ENCODE measurements at regions not wholly inside any gene's neighbourhood (a gene's known extent, or its start where the extent isn't known, plus 50 kb on each side); places are given as distances from the start of the nearest gene placed in this dataset.
"Not testable (repeated sequence)": the region's sequence is repeated elsewhere in the genome, so short reads cannot be mapped to it uniquely, and the experiment has no call there.

DNA sequence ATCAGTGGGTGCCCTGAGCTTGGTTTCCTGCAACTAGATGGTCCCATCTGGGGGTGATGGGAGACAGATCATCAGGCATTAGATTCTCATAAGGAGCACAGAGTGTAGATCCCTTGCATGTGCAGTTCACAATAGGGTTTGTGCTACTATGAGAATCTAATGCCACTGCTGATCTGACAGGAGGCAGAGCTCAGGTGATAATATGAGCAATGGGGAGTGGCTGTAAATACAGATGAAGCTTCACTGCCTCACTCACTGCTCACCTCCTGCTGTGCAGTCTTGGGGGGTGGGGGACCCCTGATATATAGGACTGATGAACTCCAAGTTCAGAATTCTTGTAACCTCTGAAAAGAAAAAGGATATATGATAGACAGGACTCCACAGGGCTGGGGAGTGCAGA is 108.0 kb downstream of the RIN2 start:
- no peaks in the 10 kb centered on the region for H3K36me3 Mint-ChIP-seq
- no peak for DNase-seq (ENCODE audit: low spot score)
- peaks cover 3% of the 10 kb centered on the region for H3K9me3 Mint-ChIP-seq
- H3K27me3 Mint-ChIP-seq: peaks cover 19 to 29% of the 10 kb centered on the region in 2 donors
- H3K4me1 Mint-ChIP-seq (ENCODE audit: low read depth in 2 of 2): peaks cover 11 to 19% of the 10 kb centered on the region in 2 donors
- no peak for ATAC-seq
- no peak overlapping the region for H3K4me3 Mint-ChIP-seq
- no peak overlapping the region for H3K27ac Mint-ChIP-seq

DNA sequence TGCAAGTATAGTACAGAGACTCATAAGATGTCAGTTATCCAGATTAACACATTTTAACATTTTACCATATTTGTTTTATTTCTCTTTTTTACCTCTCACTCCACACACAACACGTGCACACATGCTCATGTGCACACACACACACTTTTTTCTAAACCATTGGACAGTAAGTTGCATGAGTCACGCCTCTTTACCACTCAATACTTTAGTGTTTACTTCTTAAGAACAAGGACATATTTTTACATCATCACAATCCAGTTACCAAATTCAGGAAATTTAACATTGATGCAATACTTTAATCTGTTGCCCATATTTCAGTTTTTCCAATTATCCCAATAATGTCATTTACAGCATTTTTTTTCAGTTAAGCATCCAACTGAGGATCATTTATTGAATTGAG is 109.0 kb downstream of the RIN2 start:
- ATAC-seq: no peak
- DNase-seq (ENCODE audit: low spot score): no peak
- H3K9me3 Mint-ChIP-seq: no peaks in the 10 kb centered on the region
- H3K27ac Mint-ChIP-seq: peak overlapping the region; percentile 23 to 36
- H3K4me1 Mint-ChIP-seq (ENCODE audit: low read depth in 2 of 2): peaks cover 11 to 24% of the 10 kb centered on the region in 2 donors
- H3K4me3 Mint-ChIP-seq: no peak overlapping the region
- H3K27me3 Mint-ChIP-seq: peaks cover 12 to 19% of the 10 kb centered on the region in 2 donors
- H3K36me3 Mint-ChIP-seq: no peaks in the 10 kb centered on the region

DNA sequence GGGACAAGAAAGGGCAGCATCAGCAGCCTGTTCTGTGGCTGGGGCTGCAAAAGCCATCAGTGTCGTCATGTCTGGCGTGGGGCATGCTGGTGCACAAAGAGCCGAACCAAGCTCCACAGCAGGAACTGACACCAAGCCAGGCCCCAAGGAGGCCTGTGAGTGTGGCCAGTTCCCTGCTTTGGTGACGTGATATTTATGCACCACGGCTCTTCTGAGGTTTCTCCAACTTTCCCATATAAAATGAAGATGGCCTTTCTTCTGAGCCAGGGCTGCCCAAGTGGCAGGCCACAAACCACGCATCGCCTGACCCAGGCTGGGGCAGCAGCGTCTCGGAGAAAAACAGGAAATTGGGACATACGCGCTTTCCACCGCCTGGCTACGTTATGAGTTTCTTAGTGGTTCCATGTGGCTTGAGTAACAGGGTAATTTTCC is 109.9 kb downstream of the RIN2 start:
- DNase-seq (ENCODE audit: low spot score): no peak
- Mint-ChIP-seq H3K9me3 (no peaks in the 10 kb centered on the region), H3K27me3 (peaks cover 10 to 14% of the 10 kb centered on the region in 2 donors), H3K4me3 (peak overlapping the region; percentile 26), H3K36me3 (no peaks in the 10 kb centered on the region), H3K4me1 (ENCODE audit: low read depth in 2 of 2) (peaks cover 11 to 24% of the 10 kb centered on the region in 2 donors), H3K27ac (peak overlapping the region; percentile 23 to 36)
- ATAC-seq: peak; percentile 76 to 82

DNA sequence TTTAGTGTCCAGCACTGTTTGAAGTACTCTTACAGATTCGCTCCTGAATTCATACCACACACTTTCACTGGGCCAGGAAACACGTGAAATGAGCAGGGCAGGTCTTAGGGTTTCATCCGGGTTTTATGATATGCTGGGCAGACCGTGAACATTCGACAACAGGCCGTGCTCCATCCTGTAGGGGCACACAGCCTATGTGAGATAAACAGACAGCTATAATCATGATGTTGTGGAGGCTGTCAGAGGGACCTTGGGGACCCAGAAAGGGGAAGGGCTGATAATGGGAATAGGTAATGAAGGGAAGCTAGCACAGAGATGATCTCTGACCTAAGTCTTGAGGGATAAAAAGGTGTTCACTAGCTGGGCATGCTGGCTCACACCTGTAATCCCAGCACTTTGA is 110.4 kb downstream of the RIN2 start:
- Mint-ChIP-seq H3K4me3 (no peak overlapping the region), H3K27ac (peak overlapping the region in 1 of 2 donors; percentile 36), H3K27me3 (peaks cover 6 to 9% of the 10 kb centered on the region in 2 donors), H3K4me1 (ENCODE audit: low read depth in 2 of 2) (peaks cover 11 to 24% of the 10 kb centered on the region in 2 donors), H3K9me3 (no peaks in the 10 kb centered on the region), H3K36me3 (no peaks in the 10 kb centered on the region)
- DNase-seq (ENCODE audit: low spot score): no peak
- peak; percentile 43 to 54 for ATAC-seq

DNA sequence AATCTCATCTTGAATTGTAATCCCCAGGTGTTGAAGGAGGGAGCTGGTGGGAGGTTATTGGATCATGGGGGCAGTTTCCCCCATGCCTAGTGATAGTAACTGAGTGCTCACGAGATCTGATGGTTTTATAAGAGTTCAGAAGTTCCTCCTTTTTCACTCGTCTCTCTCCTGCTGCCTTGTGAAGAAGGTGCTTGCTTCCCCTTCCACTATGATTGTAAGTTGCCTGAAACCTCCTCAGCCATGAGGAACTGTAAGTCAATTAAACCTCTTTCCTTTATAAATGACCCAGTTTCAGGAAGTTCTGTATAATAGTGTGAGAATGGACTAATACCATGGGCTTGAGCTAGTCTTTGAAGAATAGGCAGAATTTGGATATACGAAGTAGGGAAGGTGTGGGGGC is 113.9 kb downstream of the RIN2 start:
- ATAC-seq: no peak
- no peaks in the 10 kb centered on the region for H3K36me3 Mint-ChIP-seq
- H3K9me3 Mint-ChIP-seq: no peaks in the 10 kb centered on the region

DNA sequence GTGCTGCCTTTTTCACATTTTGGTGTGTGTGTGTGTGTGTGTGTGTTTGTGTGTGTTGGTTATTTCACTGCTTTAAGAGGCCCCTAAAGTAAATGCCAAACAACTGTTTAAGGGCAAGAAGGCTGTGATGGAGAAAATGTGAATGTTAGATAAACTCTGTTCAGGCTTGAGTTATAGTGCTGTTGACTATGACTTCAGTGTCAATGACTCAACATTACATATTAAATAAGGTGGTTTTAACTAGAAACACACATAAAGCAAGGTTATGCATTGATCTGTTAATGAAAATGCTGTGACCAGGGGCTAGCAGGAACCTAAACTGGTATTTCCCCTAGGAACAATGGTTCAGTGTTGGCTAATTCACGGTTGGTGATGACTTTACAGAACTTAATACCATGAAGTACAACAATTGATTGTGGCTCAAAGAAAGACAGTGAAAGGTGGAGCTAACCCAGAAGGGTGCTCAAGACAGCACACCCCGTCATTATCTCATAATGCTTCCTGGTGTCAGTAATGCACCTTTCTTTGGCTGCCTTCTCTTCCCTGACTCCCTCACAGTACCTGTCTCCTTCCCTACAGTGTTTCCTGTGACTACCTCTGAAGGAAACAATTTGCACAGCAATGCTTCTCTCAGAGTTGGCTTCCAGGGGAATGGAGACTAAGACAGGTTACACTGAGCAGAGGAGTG is 116.1 kb downstream of the RIN2 start:
- Mint-ChIP-seq H3K36me3 (no peaks in the 10 kb centered on the region), H3K27ac (no peak overlapping the region), H3K4me3 (no peak overlapping the region), H3K9me3 (no peaks in the 10 kb centered on the region), H3K27me3 (peaks cover 3 to 8% of the 10 kb centered on the region in 2 donors), H3K4me1 (ENCODE audit: low read depth in 2 of 2) (peaks cover 0 to 9% of the 10 kb centered on the region in 2 donors)
- DNase-seq (ENCODE audit: low spot score) (no peak), ATAC-seq (no peak)

More for the DNA sequence above, 113.9 kb downstream of the RIN2 start:
- Mint-ChIP-seq H3K27me3 (peaks cover 3 to 8% of the 10 kb centered on the region in 2 donors), H3K4me1 (ENCODE audit: low read depth in 2 of 2) (peaks cover 10 to 24% of the 10 kb centered on the region in 2 donors), H3K27ac (no peak overlapping the region), H3K4me3 (no peak overlapping the region)
- DNase-seq (ENCODE audit: low spot score): no peak

DNA sequence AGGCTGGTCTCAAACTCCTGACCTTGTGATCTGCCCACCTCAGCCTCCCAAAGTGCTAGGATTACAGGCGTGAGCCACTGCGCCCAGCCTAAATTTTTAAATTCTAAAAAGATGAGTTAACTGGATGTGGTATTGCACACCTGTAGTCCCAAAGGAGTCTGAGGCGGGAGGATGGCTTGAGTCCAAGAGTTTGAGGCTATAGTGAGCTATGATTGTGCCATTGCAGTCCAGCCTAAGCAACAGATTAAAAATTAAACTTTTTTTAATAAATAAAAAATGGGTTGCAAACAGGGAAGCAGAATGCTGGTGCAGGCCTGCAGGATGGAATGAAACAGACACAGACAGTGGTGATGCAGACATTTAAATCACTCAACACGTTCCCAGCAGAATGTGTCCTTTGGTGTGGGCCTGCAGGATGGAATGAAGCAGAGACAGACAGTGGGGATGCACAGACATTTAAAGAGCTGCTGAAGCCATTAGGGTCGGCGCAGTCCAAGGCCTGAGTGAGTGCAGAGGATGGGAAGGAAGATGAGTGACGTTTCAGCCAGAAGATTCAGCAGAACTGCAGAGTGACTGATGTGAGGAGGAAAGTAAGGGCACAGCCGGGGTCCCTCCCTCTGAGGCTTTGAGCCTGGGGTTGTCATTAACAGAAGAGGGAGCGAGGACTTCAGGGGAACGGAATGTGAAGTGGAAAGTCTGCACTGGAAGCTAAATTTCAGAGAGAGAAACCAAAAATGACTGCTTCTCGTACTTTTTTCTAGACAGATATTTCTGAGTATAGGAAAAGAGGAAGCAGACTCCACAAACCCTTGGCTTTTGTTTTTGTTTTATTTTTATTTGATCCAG is 117.5 kb downstream of the RIN2 start:
- Mint-ChIP-seq H3K4me1 (ENCODE audit: low read depth in 2 of 2) (peaks cover 0 to 9% of the 10 kb centered on the region in 2 donors), H3K27me3 (peaks cover 3 to 8% of the 10 kb centered on the region in 2 donors), H3K4me3 (no peak overlapping the region), H3K27ac (no peak overlapping the region), H3K36me3 (no peaks in the 10 kb centered on the region), H3K9me3 (no peaks in the 10 kb centered on the region)
- ATAC-seq: no peak
- DNase-seq (ENCODE audit: low spot score): no peak

DNA sequence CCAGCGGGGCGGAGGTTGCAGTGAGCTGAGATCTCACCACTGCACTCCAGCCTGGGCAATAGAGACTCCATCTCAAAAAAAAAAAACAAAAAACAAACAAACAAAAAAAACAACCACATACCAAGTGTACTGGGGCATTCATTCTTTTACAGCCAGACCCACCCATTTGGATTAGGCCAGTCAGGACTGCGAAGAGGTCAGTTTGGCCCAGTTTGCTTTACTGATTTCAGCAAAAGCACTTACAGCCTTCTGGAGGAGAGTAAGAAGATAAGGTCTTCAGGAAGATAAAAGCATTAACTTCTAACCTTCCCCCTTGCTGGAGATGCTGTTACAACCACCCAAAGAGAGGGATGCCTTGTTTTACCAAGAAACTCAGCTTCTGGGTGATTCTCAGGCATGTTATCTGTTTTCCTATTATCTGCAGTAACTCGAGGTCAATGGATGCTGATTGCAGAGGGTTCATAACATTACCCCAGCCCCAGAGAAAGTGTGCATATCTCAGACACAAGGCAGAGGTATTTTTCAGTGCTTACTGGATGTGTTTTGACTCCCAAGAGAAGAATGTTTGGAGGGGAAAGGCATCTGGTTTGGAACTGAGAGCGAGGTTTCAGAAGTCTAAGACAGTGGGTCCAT is 118.9 kb downstream of the RIN2 start:
- Mint-ChIP-seq H3K36me3 (no peaks in the 10 kb centered on the region), H3K4me1 (ENCODE audit: low read depth in 2 of 2) (no peaks in the 10 kb centered on the region), H3K4me3 (no peak overlapping the region), H3K27ac (no peak overlapping the region), H3K9me3 (no peaks in the 10 kb centered on the region), H3K27me3 (peaks cover 3 to 8% of the 10 kb centered on the region in 2 donors)
- no peak for DNase-seq (ENCODE audit: low spot score)
- ATAC-seq: no peak

DNA sequence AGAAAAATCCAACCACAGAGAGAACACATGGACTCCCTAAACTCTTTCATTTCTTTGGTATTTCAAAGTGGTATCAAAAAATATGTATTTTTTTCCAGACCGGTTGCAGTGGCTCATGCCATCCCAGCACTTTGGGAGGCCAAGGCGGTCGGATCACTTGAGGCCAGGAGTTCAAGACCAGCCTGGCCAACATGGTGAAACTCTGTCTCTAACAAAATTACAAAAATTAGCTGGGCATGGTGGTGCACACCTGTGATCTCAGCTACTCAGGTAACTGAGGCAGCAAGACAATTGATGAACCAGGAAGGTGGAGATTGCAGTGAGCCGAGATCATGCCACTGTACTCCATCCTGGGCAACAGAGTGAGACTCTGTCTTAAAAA is 121.8 kb downstream of the RIN2 start:
- not testable (repeated sequence) for H3K9me3 Mint-ChIP-seq; DNase-seq (ENCODE audit: low spot score); ATAC-seq; H3K36me3 Mint-ChIP-seq; H3K4me3 Mint-ChIP-seq; H3K27ac Mint-ChIP-seq; H3K4me1 Mint-ChIP-seq (ENCODE audit: low read depth in 2 of 2)
- H3K27me3 Mint-ChIP-seq: peaks cover 9 to 21% of the 10 kb centered on the region in 2 donors

DNA sequence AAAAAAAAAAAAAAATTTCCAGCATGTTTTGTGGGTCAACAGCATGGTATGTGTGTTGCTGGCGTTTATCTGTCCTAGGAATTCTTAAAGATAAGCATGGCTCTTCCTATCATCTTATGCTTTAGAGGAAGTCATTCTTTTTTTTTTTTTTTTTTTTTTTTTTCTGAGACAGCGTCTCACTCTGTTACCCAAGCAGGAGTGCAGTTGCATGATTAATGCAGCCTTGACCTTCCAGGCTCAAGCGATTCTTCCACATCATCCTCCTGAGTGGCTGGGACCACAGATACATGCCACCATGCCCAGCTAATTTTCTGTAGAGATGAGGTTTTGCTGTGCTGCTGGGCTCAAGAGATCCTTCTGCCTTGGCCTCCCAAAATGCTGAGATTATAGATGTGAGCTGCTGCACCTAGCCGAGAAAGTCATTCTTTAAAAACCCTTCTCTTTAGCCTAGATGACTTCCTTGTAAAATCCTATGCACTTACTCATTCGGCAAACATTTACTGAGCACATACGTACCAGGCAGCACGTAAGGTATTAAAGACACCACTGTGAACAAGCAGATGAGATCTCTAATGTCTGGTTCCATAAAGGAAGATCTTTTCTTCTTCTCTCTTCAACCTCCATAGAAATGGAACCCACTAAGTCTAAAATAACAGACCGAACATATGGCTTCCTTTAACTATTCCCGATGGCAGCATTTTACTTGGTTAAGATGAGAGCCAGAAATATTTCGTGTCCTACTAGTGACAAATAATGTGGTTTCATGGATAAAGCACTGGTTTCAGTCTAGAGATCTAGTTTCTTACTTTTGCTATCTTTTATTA is 122.4 kb downstream of the RIN2 start:
- H3K36me3 Mint-ChIP-seq: no peaks in the 10 kb centered on the region
- no peaks in the 10 kb centered on the region for H3K4me1 Mint-ChIP-seq (ENCODE audit: low read depth in 2 of 2)
- no peak overlapping the region for H3K27ac Mint-ChIP-seq
- ATAC-seq: no peak
- no peak for DNase-seq (ENCODE audit: low spot score)
- H3K9me3 Mint-ChIP-seq: no peaks in the 10 kb centered on the region
- H3K4me3 Mint-ChIP-seq: no peak overlapping the region
- peaks cover 12 to 26% of the 10 kb centered on the region in 2 donors for H3K27me3 Mint-ChIP-seq

DNA sequence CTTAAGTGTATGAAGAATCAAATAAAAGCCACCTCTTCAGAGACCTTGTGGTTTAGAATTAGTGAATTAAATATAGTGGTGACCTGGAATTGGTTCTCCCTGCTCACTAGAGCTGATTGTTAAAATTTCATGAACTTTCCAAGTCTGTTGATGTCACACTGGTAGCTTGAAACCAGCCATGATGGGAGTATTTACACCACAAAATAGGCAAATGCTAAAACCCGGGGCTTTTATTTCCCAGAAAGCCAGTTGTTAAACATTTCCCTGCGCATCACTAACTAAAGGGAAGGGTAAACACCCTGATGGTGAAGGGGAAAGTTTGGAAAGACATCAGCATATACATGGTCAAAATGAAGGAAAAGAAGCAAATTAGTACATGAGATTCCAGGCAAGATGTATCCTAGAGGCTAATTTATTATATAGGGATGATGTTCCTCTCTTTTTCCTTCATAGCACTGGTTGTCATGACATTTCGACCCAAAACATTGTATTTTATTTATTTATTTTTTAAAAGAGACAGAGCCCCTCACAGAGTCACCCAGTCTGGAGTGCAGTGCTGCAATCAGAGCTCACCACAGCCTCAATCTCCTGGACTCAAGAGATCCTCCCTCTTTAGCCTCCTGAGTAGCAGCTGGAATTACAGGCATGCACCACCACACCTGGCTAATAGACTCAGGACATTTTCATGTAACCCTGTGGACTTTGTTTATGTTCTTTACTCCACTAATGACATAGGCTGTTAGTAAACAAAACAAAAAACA is 123.2 kb downstream of the RIN2 start:
- no peaks in the 10 kb centered on the region for H3K4me1 Mint-ChIP-seq (ENCODE audit: low read depth in 2 of 2)
- no peak for ATAC-seq
- no peak overlapping the region for H3K4me3 Mint-ChIP-seq
- no peaks in the 10 kb centered on the region for H3K36me3 Mint-ChIP-seq
- H3K9me3 Mint-ChIP-seq: no peaks in the 10 kb centered on the region
- H3K27ac Mint-ChIP-seq: no peak overlapping the region
- no peak for DNase-seq (ENCODE audit: low spot score)
- H3K27me3 Mint-ChIP-seq: peaks cover 9 to 18% of the 10 kb centered on the region in 2 donors

DNA sequence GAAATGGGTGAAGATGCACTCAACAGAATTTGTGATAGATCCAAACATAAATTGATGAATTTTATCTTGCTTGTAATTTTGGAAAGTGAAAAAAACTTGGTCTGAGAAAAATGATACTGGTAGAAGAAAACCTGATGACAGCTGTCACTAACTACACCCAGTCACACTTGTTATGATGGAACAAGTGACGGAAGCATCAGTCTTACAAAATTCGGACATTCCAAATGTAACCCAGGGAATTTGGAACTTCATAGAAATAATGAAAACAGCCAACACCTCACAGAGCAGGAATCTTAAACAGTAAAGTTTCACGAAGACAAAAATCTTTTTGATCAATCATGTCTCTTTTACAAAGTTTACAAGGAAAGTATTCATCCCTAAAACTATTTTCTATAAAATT is 123.9 kb downstream of the RIN2 start:
- Mint-ChIP-seq H3K27me3 (peaks cover 9 to 25% of the 10 kb centered on the region in 2 donors), H3K9me3 (no peaks in the 10 kb centered on the region), H3K4me3 (no peak overlapping the region)

DNA sequence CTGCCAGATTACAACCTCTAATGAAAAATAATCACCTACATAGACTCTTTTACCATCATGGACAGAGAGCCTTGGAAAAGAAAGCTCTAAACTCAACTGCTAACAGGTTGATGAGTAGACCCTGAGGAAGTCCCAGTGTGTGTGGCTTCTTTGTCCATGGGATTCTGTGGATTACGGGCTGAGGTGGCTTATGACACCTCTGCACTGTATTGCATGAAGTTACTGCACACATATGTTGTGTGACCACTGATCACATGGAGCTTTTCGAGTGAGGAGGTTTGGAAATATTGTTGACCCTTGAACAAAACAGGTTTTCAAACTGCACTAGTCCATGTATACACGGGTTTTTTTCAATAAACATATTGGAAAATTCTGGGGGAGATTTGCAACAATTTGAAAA is 124.4 kb downstream of the RIN2 start:
- ATAC-seq (no peak), DNase-seq (ENCODE audit: low spot score) (no peak)
- H3K4me1 Mint-ChIP-seq (ENCODE audit: low read depth in 2 of 2): no peaks in the 10 kb centered on the region
- H3K9me3 Mint-ChIP-seq: no peaks in the 10 kb centered on the region
- no peaks in the 10 kb centered on the region for H3K36me3 Mint-ChIP-seq
- no peak overlapping the region for H3K4me3 Mint-ChIP-seq
- H3K27ac Mint-ChIP-seq: no peak overlapping the region
- H3K27me3 Mint-ChIP-seq: peaks cover 9 to 25% of the 10 kb centered on the region in 2 donors

More for the DNA sequence above, 123.9 kb downstream of the RIN2 start:
- Mint-ChIP-seq H3K36me3 (no peaks in the 10 kb centered on the region), H3K27ac (no peak overlapping the region), H3K4me1 (ENCODE audit: low read depth in 2 of 2) (no peaks in the 10 kb centered on the region)
- DNase-seq (ENCODE audit: low spot score) (no peak), ATAC-seq (no peak)

All from natural killer cell treated with Interleukin-12 subunit alpha and Interleukin-12 subunit beta and Interleukin-15 and Interleukin-18, amount 100 ng/mL, for 72 hours (primary cell).